Upper lobe of left lung (tissue), 6 donors: ENCODE measurements at regions not wholly inside any gene's neighbourhood (a gene's known extent, or its start where the extent isn't known, plus 50 kb on each side); places are given as distances from the start of the nearest gene placed in this dataset.

Experiments used
- ATAC-seq, 2 donors: fragments of 200-7000 bp; cut with Tn5 transposase; one replicate each; pipeline ENCODE4 v1.9.1; 2022; ENCODE audit warnings: mild to moderate bottlenecking in 2 of 2, moderate library complexity in 2 of 2; ENCODE audit not compliant: low FRiP score in 2 of 2
- DNase-seq, 2 donors: peaks; one replicate each; pipeline ENCODE4 v3.0.0-alpha.2; 2019 to 2020
- H3K27ac ChIP-seq, 4 donors: fragments of 200-600 bp; sonication (generic); one replicate each; pipeline ENCODE4 v1.5.1; 2016 to 2019
- H3K27me3 ChIP-seq, 4 donors: fragments of 200-600 bp; sonication (generic); one replicate each; pipeline ENCODE4 v1.5.1; 2017 to 2019
- H3K36me3 ChIP-seq, 4 donors: fragments of 200-600 bp; sonication (generic); one replicate each; pipeline ENCODE4 v1.5.1; 2016 to 2019
- H3K4me1 ChIP-seq, 4 donors: fragments of 200-600 bp; sonication (generic); one replicate each; pipeline ENCODE4 v1.5.1; 2018 to 2019
- H3K4me3 ChIP-seq, 4 donors: fragments of 200-600 bp; sonication (generic); one replicate each; pipeline ENCODE4 v1.5.1; 2017 to 2019; ENCODE audit warnings: mild to moderate bottlenecking in 2 of 4, moderate library complexity in 1 of 4
- H3K9me3 ChIP-seq, 4 donors: fragments of 200-600 bp; sonication (generic); one replicate each; pipeline ENCODE4 v1.5.1; 2018 to 2019
- EP300 ChIP-seq, 4 donors: sonication (generic); formaldehyde crosslinking; IDR thresholded peaks; one replicate each; pipeline ENCODE4 v1.5.1; 2017; ENCODE audit warnings: antibody characterized with exemption in 4 of 4, control low read depth in 2 of 4
- POLR2A ChIP-seq, 4 donors: fragments of 450-650 bp; IDR thresholded peaks; one replicate each; pipeline ENCODE4 v1.5.1; 2016 to 2017; ENCODE audit warnings: antibody characterized with exemption in 4 of 4, mild to moderate bottlenecking in 2 of 4
- POLR2AphosphoS5 ChIP-seq, 2 donors: sonication (generic); formaldehyde crosslinking; IDR thresholded peaks; one replicate each; pipeline ENCODE4 v1.5.1; 2017; ENCODE audit warnings: antibody characterized with exemption in 2 of 2
- WGBS, 2 donors: methylation state at CpG; one replicate each; pipeline ENCODE4 v1.1.5; 2017 to 2018; 5-methylcytosine and 5-hydroxymethylcytosine counted together
- TF ChIP-seq, protein P1 (sequence below), 6 experiments: fragments of 450-650 bp in 4 of 6; fragments of 200-600 bp in 2 of 6; sonication (generic) in 2 of 6; IDR thresholded peaks; one replicate each; pipeline ENCODE4 v1.5.1; 2016 to 2019; ENCODE audit warnings: antibody characterized with exemption in 6 of 6
- donor health status: DM: no; HTN: no; CAD: no; lungs with moderate emphysema.
- donor health status: DM: no; HTN: yes; CAD: no; lungs with severe emphysema.

DNA sequence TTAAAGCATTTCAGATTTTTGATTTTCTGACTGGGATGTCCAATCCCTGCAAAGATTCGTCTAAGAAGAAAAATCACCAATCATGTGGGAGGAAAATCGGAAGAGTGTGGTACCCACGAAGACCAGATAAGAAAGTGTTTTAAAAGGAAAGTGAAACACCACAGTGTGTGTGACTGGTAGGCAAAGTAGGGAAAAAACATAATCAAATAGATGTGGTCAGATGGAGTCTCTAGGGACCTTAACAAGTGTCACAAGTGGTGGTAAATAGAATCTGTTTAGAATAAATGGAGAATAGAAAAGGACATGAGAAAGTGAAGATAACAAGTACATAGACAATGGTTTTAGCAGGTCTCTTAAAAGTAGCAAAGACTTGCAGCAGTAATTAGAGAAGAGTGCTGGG, 154.6 kb downstream of the SLC30A10 start:
- WGBS, 2 donors: 57 to 58% methylated on average over 3 of the region's 3 CpGs
- no peak for ATAC-seq
- Histone ChIP-seq H3K36me3 (no peaks in the 10 kb centered on the region), H3K9me3 (no peaks in the 10 kb centered on the region), H3K4me1 (no peaks in the 10 kb centered on the region), H3K27ac (no peak overlapping the region), H3K4me3 (no peak overlapping the region), H3K27me3 (no peaks in the 10 kb centered on the region)
- TF ChIP-seq POLR2AphosphoS5 (IDR thresholded peaks at IDR 0.05) (no peak), POLR2A (IDR thresholded peaks at IDR 0.05) (no peak), EP300 (IDR thresholded peaks at IDR 0.05) (no peak)
- TF ChIP-seq, protein P1, sequence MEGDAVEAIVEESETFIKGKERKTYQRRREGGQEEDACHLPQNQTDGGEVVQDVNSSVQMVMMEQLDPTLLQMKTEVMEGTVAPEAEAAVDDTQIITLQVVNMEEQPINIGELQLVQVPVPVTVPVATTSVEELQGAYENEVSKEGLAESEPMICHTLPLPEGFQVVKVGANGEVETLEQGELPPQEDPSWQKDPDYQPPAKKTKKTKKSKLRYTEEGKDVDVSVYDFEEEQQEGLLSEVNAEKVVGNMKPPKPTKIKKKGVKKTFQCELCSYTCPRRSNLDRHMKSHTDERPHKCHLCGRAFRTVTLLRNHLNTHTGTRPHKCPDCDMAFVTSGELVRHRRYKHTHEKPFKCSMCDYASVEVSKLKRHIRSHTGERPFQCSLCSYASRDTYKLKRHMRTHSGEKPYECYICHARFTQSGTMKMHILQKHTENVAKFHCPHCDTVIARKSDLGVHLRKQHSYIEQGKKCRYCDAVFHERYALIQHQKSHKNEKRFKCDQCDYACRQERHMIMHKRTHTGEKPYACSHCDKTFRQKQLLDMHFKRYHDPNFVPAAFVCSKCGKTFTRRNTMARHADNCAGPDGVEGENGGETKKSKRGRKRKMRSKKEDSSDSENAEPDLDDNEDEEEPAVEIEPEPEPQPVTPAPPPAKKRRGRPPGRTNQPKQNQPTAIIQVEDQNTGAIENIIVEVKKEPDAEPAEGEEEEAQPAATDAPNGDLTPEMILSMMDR (IDR thresholded peaks at IDR 0.05): no peak
- no peak for DNase-seq

- Histone ChIP-seq H3K9me3 (no peaks in the 10 kb centered on the region), H3K27ac (no peak overlapping the region), H3K27me3 (no peaks in the 10 kb centered on the region), H3K4me3 (no peak overlapping the region), H3K4me1 (no peaks in the 10 kb centered on the region), H3K36me3 (no peaks in the 10 kb centered on the region)
- no peak for TF ChIP-seq EP300 (IDR thresholded peaks at IDR 0.05)
- TF ChIP-seq POLR2AphosphoS5 (IDR thresholded peaks at IDR 0.05): no peak
- TF ChIP-seq, protein P1 (IDR thresholded peaks at IDR 0.05): no peak
- no peak for TF ChIP-seq POLR2A (IDR thresholded peaks at IDR 0.05)
- WGBS, 2 donors: 20 to 29% methylated on average over 1 of the region's 1 CpG
- DNase-seq (no peak), ATAC-seq (no peak)
Observed at GRCh38 chr1:219773110-219773509, 155.2 kb downstream of the SLC30A10 start.

DNA sequence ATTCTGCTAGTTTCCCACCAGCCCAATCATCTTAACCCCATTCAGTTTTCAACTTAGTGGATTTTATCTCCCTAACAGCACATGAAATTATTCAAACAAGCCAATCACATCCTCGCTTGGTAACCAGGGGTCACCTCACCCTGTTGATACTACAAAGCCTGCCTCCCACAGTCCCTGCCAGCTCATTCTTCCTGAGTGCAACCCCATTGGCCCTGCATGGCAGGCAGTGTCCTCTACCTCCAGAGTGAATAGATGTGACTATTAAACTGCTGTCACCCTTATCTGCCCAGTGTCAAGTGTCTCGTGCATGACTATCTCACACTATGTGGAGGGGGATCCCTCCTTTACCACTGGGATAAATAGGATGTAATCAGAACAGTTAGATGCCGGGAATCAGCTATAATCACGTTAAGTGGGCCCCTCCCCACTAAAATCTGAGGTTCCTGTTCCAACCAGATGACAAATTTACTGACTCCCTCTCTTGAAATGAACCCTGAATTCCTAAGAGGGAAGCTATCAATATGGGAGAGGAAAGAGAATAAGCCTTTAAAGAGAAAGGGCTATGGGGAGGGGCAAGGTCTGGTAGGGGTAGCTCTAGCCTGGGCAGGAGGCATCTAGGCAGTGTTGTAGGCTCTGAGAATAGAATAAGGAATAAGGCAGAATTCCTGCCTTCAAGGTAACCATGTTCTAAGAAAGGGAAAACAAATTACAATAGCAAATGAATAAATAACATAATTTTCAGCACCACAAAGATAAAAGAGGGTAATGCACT, 155.9 kb downstream of the SLC30A10 start:
- Histone ChIP-seq H3K4me1 (no peaks in the 10 kb centered on the region), H3K27me3 (no peaks in the 10 kb centered on the region), H3K36me3 (no peaks in the 10 kb centered on the region), H3K9me3 (no peaks in the 10 kb centered on the region), H3K27ac (no peak overlapping the region), H3K4me3 (no peak overlapping the region)
- WGBS, 2 donors: 75 to 76% methylated on average over 4 of the region's 4 CpGs
- DNase-seq (no peak), ATAC-seq (no peak)
- TF ChIP-seq, protein P1 (IDR thresholded peaks at IDR 0.05): no peak
- TF ChIP-seq POLR2A (IDR thresholded peaks at IDR 0.05): no peak
- no peak for TF ChIP-seq EP300 (IDR thresholded peaks at IDR 0.05)
- TF ChIP-seq POLR2AphosphoS5 (IDR thresholded peaks at IDR 0.05): no peak

DNA sequence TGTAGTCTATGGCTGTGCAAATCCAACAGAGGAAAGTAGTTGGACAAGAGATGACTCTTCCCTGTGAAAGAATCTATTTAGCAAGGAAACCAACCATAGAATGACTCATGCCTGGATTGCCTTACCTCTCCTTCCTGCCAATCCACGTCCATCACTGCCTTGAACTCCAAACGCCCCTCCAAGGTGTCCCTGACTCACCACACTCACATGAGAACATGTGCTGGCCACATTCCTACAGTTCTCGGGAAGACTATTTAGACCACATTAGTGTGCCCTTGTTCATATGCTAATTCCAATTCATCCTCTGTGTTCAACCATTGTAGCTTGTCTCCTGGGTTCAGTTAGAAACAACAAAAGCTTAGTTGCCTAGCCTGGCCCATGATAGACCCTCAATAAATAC, 157.3 kb downstream of the SLC30A10 start:
- WGBS, 2 donors: 61 to 63% methylated on average over 3 of the region's 3 CpGs
- peak in 1 of 2 donors; percentile 62 for ATAC-seq
- TF ChIP-seq, protein P1 (IDR thresholded peaks at IDR 0.05): no peak
- TF ChIP-seq EP300 (IDR thresholded peaks at IDR 0.05): no peak
- no peak for TF ChIP-seq POLR2AphosphoS5 (IDR thresholded peaks at IDR 0.05)
- no peak for TF ChIP-seq POLR2A (IDR thresholded peaks at IDR 0.05)
- DNase-seq: no peak
- Histone ChIP-seq H3K27me3 (no peaks in the 10 kb centered on the region), H3K4me3 (no peak overlapping the region), H3K9me3 (no peaks in the 10 kb centered on the region), H3K36me3 (no peaks in the 10 kb centered on the region), H3K27ac (no peak overlapping the region), H3K4me1 (no peaks in the 10 kb centered on the region)

GRCh38 chr1:219763321-219763720, 150.4 kb upstream of the ZC3H11B start:
- DNase-seq (no peak), ATAC-seq (no peak)
- WGBS, 2 donors: 75 to 93% methylated on average over 2 of the region's 2 CpGs
- Histone ChIP-seq H3K4me1 (peaks cover 0 to 3% (median 0%) of the 10 kb centered on the region in 4 donors), H3K9me3 (no peaks in the 10 kb centered on the region), H3K27ac (no peak overlapping the region), H3K27me3 (no peaks in the 10 kb centered on the region), H3K4me3 (no peak overlapping the region), H3K36me3 (no peaks in the 10 kb centered on the region)
- TF ChIP-seq POLR2AphosphoS5 (IDR thresholded peaks at IDR 0.05): no peak
